Superior temporal gyrus (tissue), 1 donor: ENCODE measurements at regions not wholly inside any gene's neighbourhood (a gene's known extent, or its start where the extent isn't known, plus 50 kb on each side); places are given as distances from the start of the nearest gene placed in this dataset.

ENCODE experiments used
- DNase-seq: peaks from one replicate; pipeline ENCODE4 v3.0.0-alpha.2; 2016; ENCODE audit errors: extremely low spot score

GRCh38 chr19:27792576-27793127, 1420.3 kb downstream of the UQCRFS1 start:
- no peak for DNase-seq

- DNase-seq, result no peak
Observed at GRCh38 chr19:27780367-27781075, 1432.4 kb downstream of the UQCRFS1 start.

GRCh38 chr19:27779954-27780353, 1433.0 kb downstream of the UQCRFS1 start:
- DNase-seq, result no peak

GRCh38 chr19:27777726-27778125, 1435.2 kb downstream of the UQCRFS1 start:
- no peak for DNase-seq

GRCh38 chr19:27777242-27777641, 1435.7 kb downstream of the UQCRFS1 start:
- DNase-seq, result no peak

- DNase-seq, result no peak
Observed at GRCh38 chr19:27776524-27776923, 1436.4 kb downstream of the UQCRFS1 start.

GRCh38 chr19:27776020-27776419, 1436.9 kb downstream of the UQCRFS1 start:
- DNase-seq, result no peak

- DNase-seq, result no peak
Observed at GRCh38 chr19:27775395-27775794, 1437.6 kb downstream of the UQCRFS1 start.

- DNase-seq, result no peak
Observed at GRCh38 chr19:27774827-27775226, 1438.1 kb downstream of the UQCRFS1 start.

GRCh38 chr19:27774337-27774736, 1438.6 kb downstream of the UQCRFS1 start:
- no peak for DNase-seq

- no peak for DNase-seq
Observed at GRCh38 chr19:27773318-27774094, 1439.4 kb downstream of the UQCRFS1 start.

- DNase-seq, result no peak
Observed at GRCh38 chr19:27772059-27772458, 1440.9 kb downstream of the UQCRFS1 start.

- DNase-seq, result no peak
Observed at GRCh38 chr19:27770095-27770494, 1442.9 kb downstream of the UQCRFS1 start.

- DNase-seq, result no peak
Observed at GRCh38 chr19:27767234-27767633, 1445.7 kb downstream of the UQCRFS1 start.

GRCh38 chr19:27765912-27766725, 1446.8 kb downstream of the UQCRFS1 start:
- DNase-seq, result no peak

- DNase-seq, result no peak
Observed at GRCh38 chr19:27765397-27765796, 1447.6 kb downstream of the UQCRFS1 start.

GRCh38 chr19:27764186-27764804, 1448.7 kb downstream of the UQCRFS1 start:
- DNase-seq, result no peak

- no peak for DNase-seq
Observed at GRCh38 chr19:27762933-27763332, 1450.0 kb downstream of the UQCRFS1 start.

- DNase-seq, result no peak
Observed at GRCh38 chr19:27759896-27760295, 1453.1 kb downstream of the UQCRFS1 start.

- DNase-seq, result no peak
Observed at GRCh38 chr19:27758626-27759505, 1454.1 kb downstream of the UQCRFS1 start.

- DNase-seq, result no peak
Observed at GRCh38 chr19:27754700-27755099, 1458.3 kb downstream of the UQCRFS1 start.
